Psoas muscle (tissue), 7 donors: ENCODE measurements at regions not wholly inside any gene's neighbourhood (a gene's known extent, or its start where the extent isn't known, plus 50 kb on each side); places are given as distances from the start of the nearest gene placed in this dataset.

Experiments used
- ATAC-seq, 4 donors: fragments of 200-7000 bp; cut with Tn5 transposase; one replicate each; pipeline ENCODE4 v1.9.1; 2020; ENCODE audit warnings: moderate library complexity in 3 of 4, mild to moderate bottlenecking in 2 of 4
- DNase-seq, 2 donors: peaks; one replicate each; pipeline ENCODE4 v3.0.0-alpha.2; 2020
- H3K27ac ChIP-seq: fragments of 200-600 bp; one replicate; pipeline ENCODE4 v1.8.0; 2022
- H3K27me3 ChIP-seq, 3 donors: fragments of 200-600 bp in 1 of 3; one replicate each; pipeline versions ENCODE4 v1.6.1 to v1.8.0; 2013 to 2022; ENCODE audit warnings: low read length in 2 of 3, mild to moderate bottlenecking in 2 of 3, moderate library complexity in 1 of 3; ENCODE audit not compliant: insufficient read depth in 3 of 3
- H3K36me3 ChIP-seq, 2 donors: fragments of 200-600 bp in 1 of 2; one replicate each; pipeline versions ENCODE4 v1.6.1 to v1.8.0; 2013 to 2022; ENCODE audit warnings: low read depth in 1 of 2, mild to moderate bottlenecking in 1 of 2, moderate library complexity in 1 of 2; ENCODE audit not compliant: insufficient read depth in 1 of 2
- H3K4me1 ChIP-seq: fragments of 200-600 bp; one replicate; pipeline ENCODE4 v1.8.0; 2022
- H3K4me3 ChIP-seq: fragments of 200-600 bp; one replicate; pipeline ENCODE4 v1.8.0; 2022; ENCODE audit warnings: mild to moderate bottlenecking
- H3K9me3 ChIP-seq: fragments of 200-600 bp; one replicate; pipeline ENCODE4 v1.8.0; 2022
- CTCF ChIP-seq: fragments of 200-600 bp; IDR thresholded peaks from one replicate; pipeline ENCODE4 v1.8.0; 2022; ENCODE audit warnings: antibody characterized with exemption
- WGBS, 3 donors: extraction: QIAGEN DNeasy Blood & Tissue Kit; methylation state at CpG; one replicate each; pipeline versions ENCODE4 v1.1.6 to v1.1.7; 2013; 5-methylcytosine and 5-hydroxymethylcytosine counted together
- intact Hi-C, 2 donors: fragments of 100-400 bp; cut with DNase I; formaldehyde crosslinking; loops; one replicate each; pipeline versions ENCODE4 v1.11.0 to v1.14.2; 2022
- donor health status: healthy with polysubstance abuse.
- donor health status: DM: no; HTN: no; CAD: no; lungs with moderate emphysema.
- donor health status: Bipolar disorder and iron deficiency.
- donor health status: healthy.
- donor health status: DM: yes; HTN: yes; CAD: no.
- donor health status: DM: no; HTN: no; CAD: no.
- donor health status: DM: yes; HTN: yes; CAD: no.

- intact Hi-C loops, result loop anchor here in 1 of 2 donors (5.0 kb wide), 1 partner anchor 144 kb away; no protein-coding TSS in a partner anchor
- TF ChIP-seq CTCF, result no peak
- no peaks in the 10 kb centered on the region for H3K27me3 ChIP-seq
- no peaks in the 10 kb centered on the region for H3K9me3 ChIP-seq
- ATAC-seq (no peak), DNase-seq (no peak)
- no peak overlapping the region for H3K27ac ChIP-seq
- H3K4me1 ChIP-seq, result peaks cover 10% of the 10 kb centered on the region
- no peak overlapping the region for H3K4me3 ChIP-seq
- no peaks in the 10 kb centered on the region for H3K36me3 ChIP-seq
- 92 to 97% (median 94%) methylated on average over 1 of the region's 1 CpG for WGBS, 3 donors
Observed at GRCh38 chr6:21442874-21443273, 150.7 kb upstream of the SOX4 start.

GRCh38 chr6:21444711-21445260 lies 148.8 kb upstream of the SOX4 start:
- intact Hi-C loops, result loop anchor here in 1 of 2 donors (5.0 kb wide), 1 partner anchor 143 kb away; no protein-coding TSS in a partner anchor
- Histone ChIP-seq H3K27me3 (no peaks in the 10 kb centered on the region), H3K9me3 (no peaks in the 10 kb centered on the region), H3K27ac (no peak overlapping the region), H3K4me3 (no peak overlapping the region), H3K36me3 (no peaks in the 10 kb centered on the region), H3K4me1 (peaks cover 2% of the 10 kb centered on the region)
- ATAC-seq (no peak), DNase-seq (no peak)
- WGBS, 3 donors, result 36 to 52% (median 37%) methylated on average over 10 of the region's 10 CpGs
- no peak for TF ChIP-seq CTCF

- intact Hi-C loops, result no loop called here
- DNase-seq, result no peak
- Histone ChIP-seq H3K4me1 (no peaks in the 10 kb centered on the region), H3K27ac (no peak overlapping the region), H3K36me3 (no peaks in the 10 kb centered on the region), H3K4me3 (no peak overlapping the region), H3K27me3 (no peaks in the 10 kb centered on the region), H3K9me3 (no peaks in the 10 kb centered on the region)
- WGBS, 3 donors, result 88 to 92% (median 90%) methylated on average over 5 of the region's 5 CpGs
- ATAC-seq, result no peak
- TF ChIP-seq CTCF, result no peak
Observed at GRCh38 chr6:21447987-21448386, 145.6 kb upstream of the SOX4 start.

- no peaks in the 10 kb centered on the region for H3K4me1 ChIP-seq
- no peaks in the 10 kb centered on the region for H3K9me3 ChIP-seq
- no peak overlapping the region for H3K4me3 ChIP-seq
- intact Hi-C loops, result no loop called here
- H3K27me3 ChIP-seq, result no peaks in the 10 kb centered on the region
- 41 to 88% (median 77%) methylated on average over 1 of the region's 1 CpG for WGBS, 3 donors
- DNase-seq (no peak), ATAC-seq (no peak)
- H3K36me3 ChIP-seq, result no peaks in the 10 kb centered on the region
- no peak overlapping the region for H3K27ac ChIP-seq
- TF ChIP-seq CTCF, result no peak
Observed at GRCh38 chr6:21448485-21449109, 145.0 kb upstream of the SOX4 start.

GRCh38 chr6:21450149-21450548 lies 143.4 kb upstream of the SOX4 start:
- no peak for TF ChIP-seq CTCF
- ATAC-seq (no peak), DNase-seq (no peak)
- H3K27ac ChIP-seq, result no peak overlapping the region
- intact Hi-C loops, result no loop called here
- 94 to 97% (median 96%) methylated on average over 4 of the region's 4 CpGs for WGBS, 3 donors
- no peak overlapping the region for H3K4me3 ChIP-seq
- H3K9me3 ChIP-seq, result no peaks in the 10 kb centered on the region
- H3K27me3 ChIP-seq, result no peaks in the 10 kb centered on the region
- H3K36me3 ChIP-seq, result no peaks in the 10 kb centered on the region
- H3K4me1 ChIP-seq, result no peaks in the 10 kb centered on the region
